Fibroblast of the aortic adventitia (primary cell): ENCODE measurements at regions not wholly inside any gene's neighbourhood (a gene's known extent, or its start where the extent isn't known, plus 50 kb on each side); places are given as distances from the start of the nearest gene placed in this dataset.

Source experiments
- DNase-seq: peaks from one replicate; pipeline ENCODE4 v3.0.0-alpha.2; 2010; ENCODE audit warnings: low read depth
- H3K4me3 ChIP-seq: 2 replicates; pipeline ENCODE4 v1.5.1; 2011; ENCODE audit warnings: low read depth, mild to moderate bottlenecking, control low read depth, low read length, moderate library complexity
- TF ChIP-seq, protein P1 (sequence below): IDR thresholded peaks from 2 replicates; pipeline ENCODE4 v1.5.1; 2011; ENCODE audit warnings: mild to moderate bottlenecking, low read length, control low read depth, inconsistent platforms; ENCODE audit not compliant: insufficient read depth

DNA sequence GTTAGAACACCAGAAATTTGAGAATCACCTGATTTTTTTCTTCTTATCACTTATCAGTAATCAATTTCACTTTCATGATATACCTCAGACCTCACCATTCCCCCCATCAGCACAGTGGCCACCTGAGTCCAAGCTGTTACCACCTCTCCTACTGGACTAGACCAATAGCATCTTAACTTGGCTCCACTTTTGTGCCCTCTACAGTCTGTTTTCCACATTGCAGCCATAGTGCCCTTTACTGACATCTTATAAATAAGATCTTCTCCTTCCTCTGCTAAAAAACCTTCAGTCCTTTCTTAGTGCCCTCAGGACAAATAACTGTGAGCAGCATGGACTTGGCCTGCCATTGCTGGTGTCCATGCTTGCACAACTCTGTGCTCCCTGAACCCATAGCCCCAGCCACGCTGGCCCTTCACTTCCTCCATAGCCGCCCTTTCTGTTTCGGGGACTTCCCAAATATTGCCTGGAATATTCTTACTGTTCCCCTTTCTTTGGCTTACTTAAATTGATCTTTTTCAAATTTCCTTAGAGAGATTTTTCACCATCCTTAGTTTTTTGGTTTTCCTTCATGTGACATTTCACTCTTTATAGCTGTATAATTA lies 380.8 kb downstream of the LMO7 start:
- no peak overlapping the region for H3K4me3 ChIP-seq
- TF ChIP-seq, protein P1, sequence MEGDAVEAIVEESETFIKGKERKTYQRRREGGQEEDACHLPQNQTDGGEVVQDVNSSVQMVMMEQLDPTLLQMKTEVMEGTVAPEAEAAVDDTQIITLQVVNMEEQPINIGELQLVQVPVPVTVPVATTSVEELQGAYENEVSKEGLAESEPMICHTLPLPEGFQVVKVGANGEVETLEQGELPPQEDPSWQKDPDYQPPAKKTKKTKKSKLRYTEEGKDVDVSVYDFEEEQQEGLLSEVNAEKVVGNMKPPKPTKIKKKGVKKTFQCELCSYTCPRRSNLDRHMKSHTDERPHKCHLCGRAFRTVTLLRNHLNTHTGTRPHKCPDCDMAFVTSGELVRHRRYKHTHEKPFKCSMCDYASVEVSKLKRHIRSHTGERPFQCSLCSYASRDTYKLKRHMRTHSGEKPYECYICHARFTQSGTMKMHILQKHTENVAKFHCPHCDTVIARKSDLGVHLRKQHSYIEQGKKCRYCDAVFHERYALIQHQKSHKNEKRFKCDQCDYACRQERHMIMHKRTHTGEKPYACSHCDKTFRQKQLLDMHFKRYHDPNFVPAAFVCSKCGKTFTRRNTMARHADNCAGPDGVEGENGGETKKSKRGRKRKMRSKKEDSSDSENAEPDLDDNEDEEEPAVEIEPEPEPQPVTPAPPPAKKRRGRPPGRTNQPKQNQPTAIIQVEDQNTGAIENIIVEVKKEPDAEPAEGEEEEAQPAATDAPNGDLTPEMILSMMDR, result peak; percentile 61
- peak; percentile 32 for DNase-seq

DNA sequence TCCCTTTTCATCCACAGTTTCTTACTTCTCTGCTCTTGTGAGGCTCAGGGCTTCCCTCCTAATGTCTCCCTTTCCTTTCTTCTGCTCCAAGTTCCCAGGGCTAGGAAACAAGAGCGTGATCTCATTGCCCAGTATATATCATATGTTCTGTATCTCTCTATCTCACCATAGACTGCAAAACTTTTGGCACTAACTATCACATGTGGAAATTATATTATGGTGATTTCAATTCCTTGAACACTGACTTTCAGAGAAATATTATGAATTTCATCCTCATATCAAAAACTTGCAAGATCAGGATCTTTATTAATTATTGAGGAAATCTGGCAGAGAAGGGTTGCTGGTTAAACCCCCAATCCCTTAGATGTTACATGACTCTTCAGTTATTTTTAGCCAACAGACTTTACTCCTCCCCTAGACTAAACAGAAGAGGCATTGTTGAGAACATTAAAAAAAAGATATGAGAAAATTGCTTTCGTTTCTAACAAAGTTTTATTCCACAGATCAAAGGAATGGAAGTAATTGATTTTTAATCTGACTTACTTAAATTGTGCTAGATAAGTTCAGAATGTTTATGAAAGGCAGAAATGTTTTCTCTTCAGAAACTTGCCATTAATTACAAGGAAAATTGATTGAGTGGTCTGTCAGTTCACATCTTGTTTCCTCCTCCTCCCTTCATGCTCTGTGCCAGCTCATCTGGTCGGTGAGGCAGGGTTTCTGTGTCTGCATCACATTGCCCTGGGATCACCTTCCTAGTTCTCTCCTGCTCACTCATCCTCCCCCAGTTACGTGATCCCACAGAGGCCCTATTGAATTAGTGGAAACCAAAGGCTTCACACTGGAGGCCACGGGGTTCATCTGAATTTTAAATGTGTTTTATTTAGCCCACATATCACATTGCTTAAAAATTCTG lies 378.5 kb downstream of the LMO7 start:
- H3K4me3 ChIP-seq, result no peak overlapping the region
- TF ChIP-seq, protein P1, result no peak
- peak; percentile 36 for DNase-seq

DNA sequence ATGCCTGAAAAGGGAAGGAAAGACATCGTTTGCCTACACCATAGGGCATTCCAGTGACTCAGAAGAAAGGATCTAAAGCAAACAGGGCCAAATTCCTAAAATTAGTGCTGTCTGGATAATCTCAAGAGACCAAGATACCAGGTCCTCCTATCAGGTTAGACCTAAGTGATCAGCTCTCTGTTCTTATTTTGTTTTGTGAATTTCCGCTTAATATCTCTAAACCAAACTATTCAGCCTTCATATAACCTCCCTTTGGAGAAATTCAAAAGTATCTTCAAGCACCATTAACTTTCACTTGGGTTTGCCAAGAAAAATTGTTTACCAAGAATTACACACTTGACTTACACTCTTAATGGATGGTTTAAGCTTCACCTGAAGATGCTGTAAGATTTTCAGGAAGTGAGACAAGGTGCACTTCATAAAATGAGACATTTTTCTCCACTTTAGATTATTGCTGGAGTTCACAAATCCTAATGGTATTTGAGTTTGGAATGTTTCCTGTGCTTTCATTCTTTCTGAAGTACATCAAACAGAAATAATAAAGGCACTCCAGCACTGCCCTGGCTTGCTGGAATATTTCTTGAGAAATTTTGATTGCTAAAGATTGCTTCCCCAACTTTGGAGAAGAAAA lies 376.1 kb downstream of the LMO7 start:
- no peak overlapping the region for H3K4me3 ChIP-seq
- TF ChIP-seq, protein P1, result no peak
- peak; percentile 67 for DNase-seq

DNA sequence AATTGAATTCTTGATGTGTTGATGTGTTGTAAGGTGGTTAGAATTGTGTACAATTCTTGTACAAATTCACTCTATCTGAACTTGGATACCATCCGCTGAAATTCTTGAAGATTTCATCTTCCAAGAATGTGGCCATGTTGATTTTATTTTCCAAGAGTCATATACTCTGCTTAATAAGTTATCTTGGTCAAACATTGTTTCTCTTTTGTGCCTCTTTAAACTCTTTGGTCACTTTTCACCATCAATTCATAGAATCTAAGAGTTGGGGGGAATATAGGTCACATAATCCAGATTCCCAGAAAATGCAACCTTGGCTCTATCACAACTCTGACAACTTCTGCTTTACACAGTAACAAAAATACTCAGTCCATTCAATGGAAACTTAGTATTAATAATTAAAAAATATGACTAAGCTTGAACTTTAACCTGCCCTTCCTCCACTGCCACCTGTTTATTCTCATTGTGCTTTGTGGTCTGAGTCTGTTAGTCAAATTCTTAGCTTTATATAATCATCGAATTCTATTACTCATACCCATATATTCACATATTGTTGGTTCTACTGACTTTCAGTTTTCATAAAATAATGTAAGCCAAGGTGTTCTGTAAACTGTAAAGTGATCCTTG lies 373.2 kb downstream of the LMO7 start:
- TF ChIP-seq, protein P1, result no peak
- peak; percentile 46 for DNase-seq
- no peak overlapping the region for H3K4me3 ChIP-seq

DNA sequence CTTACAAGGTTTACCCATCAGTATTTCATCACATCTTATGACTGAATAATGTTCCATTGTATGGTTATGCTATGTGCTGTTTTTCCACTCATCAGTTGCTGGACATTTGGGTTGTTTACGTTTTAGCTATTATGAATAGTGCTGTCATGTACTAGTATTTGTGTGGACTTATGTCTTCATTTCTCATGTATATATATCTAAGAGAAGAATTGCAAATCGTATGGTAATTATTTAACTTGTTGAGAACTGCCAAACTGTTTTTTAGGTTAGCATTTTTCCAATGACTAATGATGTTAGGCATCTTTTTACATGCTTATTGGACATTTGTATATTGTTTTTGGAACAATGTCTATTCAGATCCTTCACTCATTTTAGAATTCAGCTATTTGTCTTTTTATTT lies 368.3 kb downstream of the LMO7 start:
- DNase-seq, result peak; percentile 57
- TF ChIP-seq, protein P1, result no peak
- no peak overlapping the region for H3K4me3 ChIP-seq

DNA sequence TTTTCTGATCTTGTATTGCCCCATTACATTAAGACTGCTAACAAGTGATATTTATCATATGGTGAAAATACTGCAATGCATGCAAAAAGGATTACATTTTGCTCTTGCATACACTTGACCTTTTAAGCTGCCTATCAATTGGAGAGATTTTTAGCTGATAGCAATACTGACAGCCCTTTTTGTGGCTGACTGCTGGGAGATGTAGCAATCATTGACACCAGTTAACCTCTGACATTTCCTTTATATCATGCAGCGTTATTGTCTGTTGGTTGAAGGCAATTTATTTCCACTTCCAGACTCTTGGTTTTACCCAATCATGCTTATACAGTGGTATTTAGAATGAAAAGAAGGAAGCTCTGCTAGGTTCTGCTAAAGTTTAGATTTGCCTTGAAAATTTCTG lies 364.0 kb downstream of the LMO7 start:
- no peak for DNase-seq
- TF ChIP-seq, protein P1, result no peak
- no peak overlapping the region for H3K4me3 ChIP-seq
